ENCODE measurements at regions not wholly inside any gene's neighbourhood (a gene's known extent, or its start where the extent isn't known, plus 50 kb on each side); places are given as distances from the start of the nearest gene placed in this dataset.

GRCh38 chr12:63403256-63403655 lies 252.3 kb upstream of the AVPR1A start:
- TF ChIP-seq CTCF (IDR thresholded peaks at IDR 0.05) = no peak
- TF ChIP-seq POLR2A (IDR thresholded peaks at IDR 0.05) = no peak
- TF ChIP-seq POLR2AphosphoS5 (IDR thresholded peaks at IDR 0.05) = no peak

All from prostate gland (tissue), 2 donors.